Heart left ventricle (tissue), 13 donors: ENCODE measurements at regions not wholly inside any gene's neighbourhood (a gene's known extent, or its start where the extent isn't known, plus 50 kb on each side); places are given as distances from the start of the nearest gene placed in this dataset.

Source experiments
- POLR2A ChIP-seq, 2 donors: fragments of 450-650 bp; IDR thresholded peaks; one replicate each; pipeline ENCODE4 v1.6.1; 2017; ENCODE audit warnings: antibody characterized with exemption in 2 of 2, mild to moderate bottlenecking in 2 of 2, moderate library complexity in 2 of 2
- TF ChIP-seq, protein P1 (sequence below), 12 donors: fragments of 200-600 bp; sonication (generic) in 4 of 12; IDR thresholded peaks; one replicate each; pipeline versions ENCODE4 v1.5.0 to v1.8.0; 2018 to 2022; ENCODE audit warnings: antibody characterized with exemption in 12 of 12, mild to moderate bottlenecking in 5 of 12
- donor health status: ischemic (EF 13 %, LVEDD 7.1; RV severe dilation, severe dysfunction).
- donor health status: DM: no; HTN: yes; CAD: no.
- donor health status: DM: no; HTN: no; CAD: no.
- donor health status: ischemic (EF 25% LVEDD 6.9; RV normal size, moderate dysfunction).
- donor health status: ischemic (EF 25% LVEDD 5.7; RV mildly dilated, moderate dysfunction).
- donor health status: ischemic (EF 35%, LVEDD 5.7; RV mildly dilated, moderate dysfunction).
- donor health status: nonischemic (EF 11% LVEDD 7.7; RV severe dilation, severe dysfunction).
- donor health status: DM: yes; HTN: yes; CAD: no.
- donor health status: PGD.
- donor health status: ischemic (EF 29% LVEDD 5.4; RV normal size, mild dysfunction).
- donor health status: nonischemic (EF 23%, LVEDD 6.1; RV moderate dilation, normal function).

DNA sequence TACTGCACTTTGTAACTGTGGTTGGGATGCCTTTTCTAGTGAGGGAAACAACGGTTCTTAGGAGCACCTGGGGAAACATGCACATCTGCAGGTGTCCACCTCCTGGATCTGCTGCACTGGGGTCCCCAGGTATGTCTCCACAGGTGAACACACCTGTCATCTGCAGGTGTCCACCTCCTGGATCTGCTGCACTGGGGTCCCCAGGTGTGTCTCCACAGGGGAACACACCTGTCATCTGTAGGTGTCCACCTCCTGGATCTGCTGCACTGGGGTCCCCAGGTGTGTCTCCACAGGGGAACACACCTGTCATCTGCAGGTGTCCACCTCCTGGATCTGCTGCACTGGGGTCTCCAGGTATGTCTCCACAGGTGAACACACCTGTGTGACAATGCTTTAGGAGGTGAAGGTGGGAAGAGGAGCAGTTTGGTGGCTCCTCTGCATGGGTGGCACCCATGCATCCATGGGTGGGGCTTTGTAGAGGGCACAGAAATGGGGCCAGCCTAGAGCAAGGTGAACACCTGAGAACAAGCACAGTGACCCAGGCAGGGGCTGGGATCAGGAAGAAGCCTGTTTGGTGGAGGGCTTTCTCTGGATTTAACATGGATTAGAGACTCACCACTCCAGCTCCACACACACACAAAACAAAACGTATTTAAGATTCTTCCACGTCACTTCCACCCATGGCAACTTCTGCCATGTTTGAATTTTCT lies 206.0 kb upstream of the CDH4 start:
- no peak for TF ChIP-seq POLR2A (IDR thresholded peaks at IDR 0.05)
- TF ChIP-seq, protein P1, sequence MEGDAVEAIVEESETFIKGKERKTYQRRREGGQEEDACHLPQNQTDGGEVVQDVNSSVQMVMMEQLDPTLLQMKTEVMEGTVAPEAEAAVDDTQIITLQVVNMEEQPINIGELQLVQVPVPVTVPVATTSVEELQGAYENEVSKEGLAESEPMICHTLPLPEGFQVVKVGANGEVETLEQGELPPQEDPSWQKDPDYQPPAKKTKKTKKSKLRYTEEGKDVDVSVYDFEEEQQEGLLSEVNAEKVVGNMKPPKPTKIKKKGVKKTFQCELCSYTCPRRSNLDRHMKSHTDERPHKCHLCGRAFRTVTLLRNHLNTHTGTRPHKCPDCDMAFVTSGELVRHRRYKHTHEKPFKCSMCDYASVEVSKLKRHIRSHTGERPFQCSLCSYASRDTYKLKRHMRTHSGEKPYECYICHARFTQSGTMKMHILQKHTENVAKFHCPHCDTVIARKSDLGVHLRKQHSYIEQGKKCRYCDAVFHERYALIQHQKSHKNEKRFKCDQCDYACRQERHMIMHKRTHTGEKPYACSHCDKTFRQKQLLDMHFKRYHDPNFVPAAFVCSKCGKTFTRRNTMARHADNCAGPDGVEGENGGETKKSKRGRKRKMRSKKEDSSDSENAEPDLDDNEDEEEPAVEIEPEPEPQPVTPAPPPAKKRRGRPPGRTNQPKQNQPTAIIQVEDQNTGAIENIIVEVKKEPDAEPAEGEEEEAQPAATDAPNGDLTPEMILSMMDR (IDR thresholded peaks at IDR 0.05), result no peak
